ENCODE measurements at regions not wholly inside any gene's neighbourhood (a gene's known extent, or its start where the extent isn't known, plus 50 kb on each side); places are given as distances from the start of the nearest gene placed in this dataset.
A peak's percentile ranks its signal among the peaks of the same experiment; 100 is the strongest.
"Not testable (repeated sequence)": the region's sequence is repeated elsewhere in the genome, so short reads cannot be mapped to it uniquely, and the experiment has no call there.

GRCh38 chr7:142528608-142529408, 220.5 kb upstream of the PRSS1 start:
- no peak for DNase-seq

- DNase-seq: no peak
These were observed 225.3 kb upstream of the PRSS1 start for GRCh38 chr7:142523821-142524460.

GRCh38 chr7:142522735-142523134, 226.5 kb upstream of the PRSS1 start:
- DNase-seq: no peak

GRCh38 chr7:142520885-142521284, 228.4 kb upstream of the PRSS1 start:
- not testable (repeated sequence) for DNase-seq

GRCh38 chr7:142520455-142520854, 228.8 kb upstream of the PRSS1 start:
- DNase-seq: not testable (repeated sequence)

- DNase-seq: no peak
These were observed 229.9 kb upstream of the PRSS1 start for GRCh38 chr7:142519079-142520078.

GRCh38 chr7:142516038-142516501, 233.2 kb upstream of the PRSS1 start:
- peak; percentile 75 for DNase-seq

- DNase-seq: not testable (repeated sequence)
These were observed 234.6 kb upstream of the PRSS1 start for GRCh38 chr7:142514716-142515115.

- peak; percentile 13 for DNase-seq
These were observed 235.9 kb upstream of the PRSS1 start for GRCh38 chr7:142513178-142513955.

- DNase-seq: no peak
These were observed 237.5 kb upstream of the PRSS1 start for GRCh38 chr7:142511801-142512200.

- DNase-seq: no peak
These were observed 237.9 kb upstream of the PRSS1 start for GRCh38 chr7:142511374-142511773.

- DNase-seq: not testable (repeated sequence)
These were observed 240.0 kb upstream of the PRSS1 start for GRCh38 chr7:142509235-142509634.

- no peak for DNase-seq
These were observed 241.0 kb upstream of the PRSS1 start for GRCh38 chr7:142508251-142508650.

- DNase-seq: no peak
These were observed 241.5 kb upstream of the PRSS1 start for GRCh38 chr7:142507799-142508198.

GRCh38 chr7:142507066-142507465, 242.2 kb upstream of the PRSS1 start:
- not testable (repeated sequence) for DNase-seq

- no peak for DNase-seq
These were observed 242.7 kb upstream of the PRSS1 start for GRCh38 chr7:142506601-142507000.

- DNase-seq: not testable (repeated sequence)
These were observed 245.3 kb upstream of the PRSS1 start for GRCh38 chr7:142503949-142504348.

- no peak for DNase-seq
These were observed 245.2 kb upstream of the PRSS58 start for GRCh38 chr7:142503036-142503435.

GRCh38 chr7:142501434-142501833, 243.6 kb upstream of the PRSS58 start:
- no peak for DNase-seq

- no peak for DNase-seq
These were observed 242.5 kb upstream of the PRSS58 start for GRCh38 chr7:142500366-142500765.

- no peak for DNase-seq
These were observed 241.8 kb upstream of the PRSS58 start for GRCh38 chr7:142499635-142500034.

- peak; percentile 47 for DNase-seq
These were observed 240.5 kb upstream of the PRSS58 start for GRCh38 chr7:142498364-142498763.
